ENCODE measurements at regions not wholly inside any gene's neighbourhood (a gene's known extent, or its start where the extent isn't known, plus 50 kb on each side); places are given as distances from the start of the nearest gene placed in this dataset.
"Not testable (repeated sequence)": the region's sequence is repeated elsewhere in the genome, so short reads cannot be mapped to it uniquely, and the experiment has no call there.

GRCh38 chr4:184335520-184335919 lies 117.8 kb upstream of the ENPP6 start:
- DNase-seq (ENCODE audit: low read depth in 3 of 3): no peak

GRCh38 chr4:184333446-184333845 lies 115.8 kb upstream of the ENPP6 start:
- not testable (repeated sequence) for DNase-seq (ENCODE audit: low read depth in 3 of 3)

GRCh38 chr4:184331268-184331995 lies 113.8 kb upstream of the ENPP6 start:
- DNase-seq (ENCODE audit: low read depth in 3 of 3): no peak

- not testable (repeated sequence) for DNase-seq (ENCODE audit: low read depth in 3 of 3)
Observed at GRCh38 chr4:184330517-184331094, 112.9 kb upstream of the ENPP6 start.

DNA sequence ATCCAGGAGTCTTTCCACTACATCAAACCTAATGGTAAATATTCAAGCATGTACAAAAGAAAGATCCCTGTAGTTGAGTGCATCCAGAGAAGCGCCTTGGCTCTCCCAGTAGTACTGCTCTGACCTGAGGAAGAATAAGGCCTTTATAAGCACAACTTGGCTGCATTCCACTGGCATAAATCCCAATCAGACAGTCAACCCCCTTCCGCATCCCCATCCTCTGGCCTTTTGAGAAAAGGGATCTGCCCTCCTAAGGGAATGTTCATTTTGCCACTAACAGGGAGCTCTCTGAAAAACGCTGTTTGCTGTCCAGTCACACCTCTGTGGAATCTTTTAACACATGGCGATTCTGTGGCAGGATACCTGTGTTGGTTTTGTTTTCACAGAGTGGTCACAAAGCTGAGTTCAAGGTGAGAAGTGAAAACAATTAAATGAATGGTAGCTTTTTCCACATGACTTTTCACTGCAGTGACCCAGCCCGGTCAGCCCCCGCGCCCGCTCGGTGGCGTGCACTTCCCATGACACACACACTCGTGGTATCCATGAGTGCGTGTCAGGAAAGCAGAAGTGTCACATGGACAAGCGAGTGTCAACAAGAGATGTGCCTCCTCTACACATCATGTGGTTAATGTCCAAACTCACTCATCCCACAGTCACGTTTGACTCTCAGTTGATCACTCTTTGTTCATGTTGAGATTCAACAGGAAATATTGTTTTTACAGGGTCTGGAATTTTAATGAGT lies 112.2 kb upstream of the ENPP6 start:
- DNase-seq (ENCODE audit: low read depth in 3 of 3): no peak

DNA sequence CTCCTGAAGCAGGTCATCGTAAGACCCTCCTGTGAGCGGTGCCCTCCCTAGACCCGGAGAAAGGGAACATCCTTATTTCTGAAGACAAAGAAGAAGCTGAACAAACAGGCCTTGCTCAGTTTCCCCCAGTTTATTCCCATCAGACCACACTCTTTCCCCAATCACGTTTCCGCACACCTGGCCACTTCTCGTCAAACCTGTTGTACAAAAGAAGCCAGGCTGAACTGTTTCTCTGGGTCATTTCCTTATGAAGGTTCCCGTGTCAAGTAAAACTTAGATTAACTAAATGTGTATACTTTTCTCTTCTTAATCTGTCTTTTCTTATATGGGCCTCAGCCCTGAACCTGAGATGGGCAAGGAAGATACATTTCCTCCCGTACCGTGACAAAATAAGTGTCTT lies 111.6 kb upstream of the ENPP6 start:
- no peak for DNase-seq (ENCODE audit: low read depth in 3 of 3)

DNA sequence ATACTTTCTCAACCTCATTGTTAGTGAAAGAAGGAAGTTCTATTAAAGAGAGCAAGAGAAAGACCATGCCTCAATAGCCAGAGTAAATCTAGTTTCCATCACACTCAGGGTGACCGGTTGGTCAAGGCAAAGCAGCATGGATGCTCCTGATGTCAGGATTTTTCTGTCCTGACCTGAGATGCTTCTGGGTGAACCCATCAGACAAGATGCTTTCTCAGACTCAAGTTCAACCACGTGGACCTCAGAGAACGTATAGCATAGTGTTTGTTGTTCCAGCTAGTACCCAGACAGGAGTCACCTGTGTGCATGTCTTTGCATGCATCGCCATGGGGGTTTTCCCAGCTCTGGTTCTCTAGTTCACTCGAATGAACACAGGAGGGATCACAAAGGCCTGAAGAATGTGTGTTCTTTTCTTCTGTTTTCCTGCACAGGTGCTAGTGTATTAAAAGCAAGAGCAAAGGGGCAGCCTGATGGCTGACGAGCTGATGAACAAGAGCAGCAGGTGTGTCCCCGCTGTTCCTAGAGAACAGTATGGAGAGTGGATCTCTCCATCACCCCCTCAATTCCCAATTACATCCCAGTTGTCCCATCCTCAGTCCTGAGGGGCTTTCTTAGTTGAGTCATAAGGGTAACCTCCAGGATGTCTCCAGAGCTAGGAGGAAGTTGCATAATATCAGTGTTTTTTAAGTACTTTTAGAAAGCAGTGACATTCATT lies 110.5 kb upstream of the ENPP6 start:
- no peak for DNase-seq (ENCODE audit: low read depth in 3 of 3)

DNA sequence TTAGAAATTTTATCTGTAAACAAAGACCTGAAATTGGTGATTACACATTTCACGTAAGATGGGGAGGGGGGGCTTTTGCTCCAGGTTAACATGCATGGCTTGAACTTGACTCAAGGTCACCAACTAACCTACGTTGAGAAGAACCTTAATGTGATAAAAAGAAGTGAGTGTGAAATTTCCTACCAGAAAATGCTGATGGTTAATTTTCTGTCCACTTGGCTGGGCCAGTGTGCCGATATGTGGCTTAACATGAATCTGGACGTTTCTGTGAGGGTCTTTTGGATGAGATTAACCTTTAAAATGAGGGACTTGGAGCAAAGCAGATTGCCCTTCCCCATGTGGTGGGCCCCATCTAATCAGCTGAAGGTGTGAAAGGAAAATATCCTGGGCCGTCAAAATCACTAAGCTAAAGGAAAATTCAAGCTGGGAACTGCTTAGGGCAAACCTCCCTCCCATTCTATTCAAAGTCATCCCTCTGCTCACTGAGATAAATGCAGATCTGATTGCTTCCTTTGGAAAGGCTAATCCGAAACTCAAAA lies 107.3 kb upstream of the ENPP6 start:
- no peak for DNase-seq (ENCODE audit: low read depth in 3 of 3)

DNA sequence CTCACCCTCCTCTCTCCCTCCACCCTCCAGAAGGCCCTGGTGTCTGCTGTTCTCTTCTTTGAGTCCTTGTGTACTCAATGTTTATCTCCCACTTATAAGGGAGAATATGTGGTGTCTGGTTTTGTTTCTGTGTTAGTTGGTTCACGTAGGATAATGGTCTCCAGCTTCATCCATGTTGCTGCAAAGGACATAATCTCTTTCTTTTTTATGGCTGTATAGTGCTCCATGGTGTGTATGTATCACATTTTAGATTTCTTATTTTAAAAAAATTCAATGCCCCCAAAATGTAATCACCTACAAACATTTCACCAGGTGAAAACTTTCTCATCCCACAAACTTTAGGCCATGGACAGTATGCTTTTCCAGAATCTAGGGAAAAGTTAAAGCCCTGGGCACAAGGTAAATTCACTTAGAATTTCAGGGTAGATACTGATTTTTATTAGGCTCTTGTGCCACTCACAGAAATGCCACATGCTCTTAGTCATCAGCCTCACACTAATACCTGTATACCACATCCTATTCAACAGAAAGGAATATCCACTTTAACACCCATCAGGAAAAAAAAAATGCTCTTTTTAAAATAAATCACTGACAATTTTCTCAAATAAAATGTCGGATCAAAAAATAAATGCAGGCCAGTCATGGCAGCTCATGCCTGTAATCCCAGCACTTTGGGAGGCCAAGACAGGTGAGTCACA lies 104.8 kb upstream of the ENPP6 start:
- DNase-seq (ENCODE audit: low read depth in 3 of 3): no peak

GRCh38 chr4:184320631-184321030 lies 103.0 kb upstream of the ENPP6 start:
- DNase-seq (ENCODE audit: low read depth in 3 of 3): no peak

DNA sequence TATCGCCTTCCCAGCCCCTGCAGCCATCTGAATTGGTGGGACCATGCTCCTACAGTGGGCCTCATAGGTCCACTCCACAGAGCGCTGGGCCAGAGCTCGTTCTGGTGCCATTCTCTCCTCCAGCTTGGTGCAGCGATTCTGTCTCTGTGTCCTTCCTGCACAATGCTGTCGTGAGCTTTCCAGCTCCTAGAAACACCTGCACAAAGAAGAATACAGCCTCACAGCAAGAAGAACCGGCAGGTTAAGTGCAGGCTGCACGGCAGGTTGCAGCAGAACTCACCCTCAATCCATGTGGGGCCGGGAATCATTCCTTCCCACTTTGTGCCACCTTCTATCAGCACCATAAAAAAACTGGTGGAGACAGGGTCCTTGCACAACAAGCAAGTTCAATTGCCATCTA lies 101.2 kb upstream of the ENPP6 start:
- DNase-seq (ENCODE audit: low read depth in 3 of 3): no peak

DNA sequence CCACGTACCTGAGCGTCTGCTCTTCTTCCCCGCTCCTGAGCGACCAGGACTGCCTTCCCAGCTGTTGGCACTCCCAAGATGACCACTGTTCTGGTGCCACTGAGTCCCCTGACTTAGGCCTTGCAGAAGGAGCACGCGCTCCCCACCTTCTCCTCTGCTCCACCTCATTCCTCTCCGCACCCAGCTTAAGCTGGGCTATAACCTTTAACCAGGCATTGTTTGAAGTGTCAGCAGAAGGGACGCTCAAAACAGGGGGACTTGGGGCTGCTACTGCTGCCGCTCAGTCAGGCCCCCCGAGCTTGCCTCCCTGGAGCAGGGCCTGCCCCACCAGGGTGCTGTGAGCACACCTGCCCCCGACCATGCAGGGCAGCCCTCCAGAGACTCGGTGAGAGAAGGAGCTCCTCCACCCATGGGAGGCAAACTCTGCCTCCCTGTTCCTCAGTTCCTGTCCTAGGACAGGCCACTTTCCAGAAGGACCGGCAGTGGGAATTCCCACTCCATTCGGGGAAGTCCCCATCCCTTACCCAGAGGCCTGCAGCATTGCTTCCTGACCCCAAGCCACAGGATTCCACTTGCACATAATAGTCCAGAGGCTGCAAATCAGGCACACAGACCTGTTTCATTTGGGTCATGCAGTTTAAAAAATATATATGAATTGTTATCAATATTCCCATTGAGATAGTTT lies 99.7 kb upstream of the ENPP6 start:
- no peak for DNase-seq (ENCODE audit: low read depth in 3 of 3)

DNA sequence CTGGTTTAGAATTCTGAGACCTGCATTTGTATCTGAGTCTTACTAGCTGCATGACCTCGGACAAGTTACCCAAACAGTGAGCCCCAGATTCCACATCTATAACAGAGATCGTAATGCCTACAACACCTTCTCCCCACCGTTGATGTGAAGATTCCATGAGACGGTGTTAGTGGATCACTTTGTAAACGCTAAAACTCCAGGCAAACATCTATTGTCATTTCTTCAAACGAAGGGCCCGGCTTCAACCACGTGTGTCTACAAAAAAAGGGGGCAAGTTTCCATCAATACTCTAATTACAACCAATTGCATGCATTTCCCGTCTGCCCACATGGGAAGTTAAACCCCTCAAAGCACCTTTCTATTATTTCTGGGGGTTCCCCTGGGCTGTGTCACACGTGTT lies 99.1 kb upstream of the ENPP6 start:
- DNase-seq (ENCODE audit: low read depth in 3 of 3): no peak

DNA sequence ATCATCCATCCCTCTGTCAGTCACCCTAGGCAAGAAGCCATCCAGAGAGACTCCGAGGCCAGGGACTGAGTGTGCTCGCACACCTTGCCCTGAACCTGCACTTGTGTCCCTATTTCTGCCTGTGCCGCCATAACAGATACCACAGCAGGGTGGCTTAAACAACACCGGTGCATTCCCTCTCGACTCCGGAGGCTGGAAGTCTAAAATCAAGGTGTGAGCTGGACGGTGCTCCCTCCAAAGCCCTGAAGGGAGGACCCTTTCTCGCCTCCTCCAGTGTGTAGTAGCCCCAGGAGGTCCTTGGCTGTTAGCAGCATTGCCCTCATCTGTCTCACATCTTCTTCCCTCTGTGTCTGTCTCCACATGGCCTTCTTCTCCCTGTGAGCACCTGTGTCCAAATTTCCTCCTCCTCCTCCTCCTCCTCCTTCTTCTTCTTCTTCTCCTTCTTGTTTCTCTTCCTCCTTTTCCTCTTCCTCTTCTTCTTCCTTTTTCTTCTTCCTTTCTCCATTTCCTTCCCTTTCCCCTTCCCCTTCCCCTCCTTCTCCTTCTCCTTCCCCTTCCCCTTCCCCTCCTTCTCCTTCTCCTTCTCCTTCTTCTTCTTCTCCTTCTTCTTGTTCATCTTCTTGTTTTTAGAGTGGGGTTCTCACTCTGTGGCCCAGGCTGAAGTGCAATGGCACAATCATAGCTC lies 98.1 kb upstream of the ENPP6 start:
- DNase-seq (ENCODE audit: low read depth in 3 of 3): no peak

DNA sequence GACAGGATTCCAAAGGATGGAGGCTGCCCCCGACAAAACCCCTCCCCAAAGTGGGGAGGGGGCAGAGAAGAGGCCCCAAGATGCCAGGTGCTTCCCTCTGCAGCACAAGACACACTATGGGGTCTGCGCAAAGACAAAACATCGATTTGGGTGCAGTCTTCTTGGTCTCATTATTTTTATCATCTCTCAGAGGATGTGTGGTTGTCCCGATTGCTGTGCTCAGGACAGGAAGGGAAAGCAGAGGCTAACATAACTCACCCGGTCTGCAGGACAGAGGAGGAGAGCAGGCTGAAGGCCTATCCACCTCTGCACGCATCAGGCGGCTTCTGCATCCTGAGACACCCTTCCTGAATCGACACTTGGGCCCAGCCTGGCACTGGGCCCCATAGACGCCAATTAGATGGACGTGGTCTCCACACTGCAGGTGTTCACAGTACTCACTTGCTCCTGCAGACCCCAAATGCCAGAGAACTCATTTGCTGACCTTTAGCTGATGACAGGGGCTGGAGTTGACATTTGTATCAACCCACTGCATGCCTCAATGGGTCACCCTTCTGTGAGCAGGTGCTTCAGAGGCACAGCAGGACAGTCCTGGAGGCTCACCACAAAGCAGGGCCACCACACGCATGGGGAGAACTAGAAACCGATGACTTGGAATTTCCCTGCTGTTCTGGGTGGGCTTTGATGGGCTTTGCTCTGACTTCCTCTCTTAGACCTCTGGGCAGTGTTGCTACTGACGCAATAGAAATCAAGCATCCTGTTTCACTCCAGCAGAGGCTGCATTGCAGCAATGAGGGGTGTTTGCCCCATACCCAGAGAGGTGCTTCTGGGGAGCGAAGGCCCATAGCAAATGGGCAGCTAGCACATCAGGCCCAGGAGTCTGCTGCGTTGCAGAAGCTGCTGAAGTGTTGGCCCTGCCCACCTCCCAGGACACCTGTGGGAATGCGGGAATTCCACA lies 96.3 kb upstream of the ENPP6 start:
- no peak for DNase-seq (ENCODE audit: low read depth in 3 of 3)

- DNase-seq (ENCODE audit: low read depth in 3 of 3): no peak
Observed at GRCh38 chr4:184313058-184313581, 95.4 kb upstream of the ENPP6 start.

- no peak for DNase-seq (ENCODE audit: low read depth in 3 of 3)
Observed at GRCh38 chr4:184312126-184312525, 94.5 kb upstream of the ENPP6 start.

DNA sequence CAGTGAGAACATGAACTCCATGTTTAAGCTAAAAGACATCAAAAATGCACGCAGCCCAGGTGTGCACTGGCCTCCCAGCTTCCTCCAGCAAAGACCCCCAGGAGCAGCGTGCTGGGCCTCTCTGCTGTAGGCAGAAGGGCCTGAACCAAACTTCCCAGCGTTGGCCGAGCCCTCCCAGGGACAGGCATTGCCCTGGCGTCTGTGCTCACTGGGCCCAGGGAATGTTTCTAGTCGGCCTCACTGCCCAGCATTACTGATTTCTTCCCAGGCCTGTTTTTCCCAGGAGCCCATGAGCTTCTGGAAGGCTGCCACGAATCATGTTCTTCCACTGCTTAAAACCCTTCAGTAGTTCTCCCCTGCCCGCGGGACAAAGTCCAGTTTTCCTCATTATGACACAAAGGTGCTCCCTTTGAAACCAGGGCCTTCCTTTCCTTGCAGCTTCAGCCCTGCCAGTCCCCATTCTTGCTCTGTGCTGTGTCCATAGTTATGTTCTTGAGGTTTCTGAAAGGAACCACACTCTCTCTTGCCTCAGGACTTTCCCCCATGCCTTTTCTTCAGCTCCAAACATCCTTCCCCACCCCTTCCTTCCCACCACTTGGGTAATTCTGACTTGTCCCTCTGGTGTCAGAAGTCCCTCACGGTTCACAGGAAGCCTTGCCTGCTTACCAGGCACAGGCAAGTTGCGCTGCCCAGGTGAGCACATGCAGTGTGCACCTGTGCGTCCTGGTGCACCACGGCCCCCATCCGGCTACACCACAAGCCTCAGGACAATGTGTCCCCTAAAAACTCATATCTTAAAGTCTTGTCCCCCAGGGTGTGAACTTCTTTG lies 93.4 kb upstream of the ENPP6 start:
- DNase-seq (ENCODE audit: low read depth in 3 of 3): no peak

Data from stimulated activated CD4-positive, alpha-beta T cell treated with anti-CD3 and anti-CD28 coated beads, TNF-alpha, amount 100 ng/mL, for 4 hours (primary cell).